Hematopoietic multipotent progenitor cell treated with erythropoietin and hydrocortisone succinate and interleukin-3 and kit ligand, for 4 days (in vitro differentiated cells): ENCODE measurements at regions not wholly inside any gene's neighbourhood (a gene's known extent, or its start where the extent isn't known, plus 50 kb on each side); places are given as distances from the start of the nearest gene placed in this dataset.
"Not testable (repeated sequence)": the region's sequence is repeated elsewhere in the genome, so short reads cannot be mapped to it uniquely, and the experiment has no call there.

Source experiments
- DNase-seq: peaks from one replicate; pipeline ENCODE4 v3.0.0-alpha.2; 2015

DNA sequence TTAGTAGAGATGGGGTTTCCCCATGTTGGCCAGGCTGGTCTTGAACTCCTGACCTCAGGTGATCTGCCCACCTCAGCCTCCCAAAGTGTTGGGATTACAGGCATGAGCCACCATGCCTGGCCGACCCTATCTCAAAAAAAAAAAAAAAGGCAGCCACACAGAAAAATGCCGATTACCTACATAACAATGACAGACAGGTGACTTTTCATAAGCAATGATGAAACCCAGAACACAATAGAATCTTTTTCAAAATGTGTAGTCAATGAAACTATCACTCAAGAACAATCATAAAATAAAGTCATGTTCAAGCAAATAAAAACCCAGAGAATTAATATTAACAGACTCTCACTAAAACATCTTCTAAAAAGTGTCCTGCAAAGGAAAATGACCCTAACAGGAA is 135.6 kb upstream of the MVB12B start:
- DNase-seq, result not testable (repeated sequence)

DNA sequence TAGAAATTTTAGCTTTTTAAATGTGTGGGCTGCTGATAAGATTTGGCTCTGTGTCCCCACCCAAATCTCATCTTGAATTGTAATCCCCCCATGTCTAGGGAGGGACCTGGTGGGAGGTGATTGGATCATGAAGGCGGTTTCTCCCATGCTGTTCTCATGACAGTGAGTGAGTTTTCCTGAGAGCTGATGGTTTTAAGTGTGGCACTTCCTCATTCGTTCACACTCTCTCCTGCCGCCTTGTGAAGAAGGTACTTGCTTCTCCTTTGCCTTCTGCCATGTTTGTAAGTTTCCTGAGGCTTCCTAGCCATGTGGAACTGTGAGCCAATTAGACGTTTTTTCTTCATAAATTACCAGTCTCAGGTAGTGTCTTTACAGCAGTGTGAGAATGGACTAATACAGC is 127.8 kb upstream of the MVB12B start:
- peak; percentile 61 for DNase-seq

DNA sequence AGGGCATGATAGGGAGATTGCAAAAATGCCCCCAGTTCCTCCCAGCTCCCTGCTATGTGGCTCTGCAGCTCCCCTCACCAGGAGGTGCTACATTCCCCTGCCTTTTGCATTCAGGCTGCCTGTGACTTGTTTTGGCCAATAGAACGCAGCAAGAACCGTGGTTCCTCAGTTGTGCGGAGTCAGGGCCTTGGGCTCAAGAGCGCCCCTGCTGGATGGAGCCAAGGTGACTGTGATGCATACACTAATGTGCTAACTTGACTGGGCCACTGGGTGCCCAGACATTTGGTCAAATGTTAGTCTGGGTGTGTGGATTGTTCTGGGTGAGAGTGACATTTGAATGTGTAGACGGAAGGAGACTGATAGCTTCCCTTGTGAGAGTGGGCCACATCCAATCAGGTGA is 123.3 kb upstream of the MVB12B start:
- DNase-seq, result no peak

DNA sequence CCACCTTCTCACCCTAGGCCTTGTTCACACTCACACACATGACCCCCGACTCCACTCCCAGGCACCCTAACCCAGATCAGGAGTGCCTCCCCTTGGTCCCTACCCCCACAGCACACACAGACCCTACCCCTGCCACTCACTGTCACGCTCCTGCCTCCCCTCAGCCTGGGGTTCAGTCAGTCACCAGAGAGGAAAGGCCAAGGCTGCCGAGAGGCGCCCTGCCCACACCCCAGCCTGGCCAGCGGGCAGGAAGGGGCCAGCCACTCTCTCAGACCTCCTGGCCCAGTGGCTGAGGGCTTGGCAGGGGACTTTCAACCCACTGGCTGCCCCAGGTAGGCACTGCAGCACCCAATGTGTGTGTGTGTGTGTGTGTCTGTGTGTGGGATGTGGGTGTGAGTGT is 122.4 kb upstream of the MVB12B start:
- no peak for DNase-seq

DNA sequence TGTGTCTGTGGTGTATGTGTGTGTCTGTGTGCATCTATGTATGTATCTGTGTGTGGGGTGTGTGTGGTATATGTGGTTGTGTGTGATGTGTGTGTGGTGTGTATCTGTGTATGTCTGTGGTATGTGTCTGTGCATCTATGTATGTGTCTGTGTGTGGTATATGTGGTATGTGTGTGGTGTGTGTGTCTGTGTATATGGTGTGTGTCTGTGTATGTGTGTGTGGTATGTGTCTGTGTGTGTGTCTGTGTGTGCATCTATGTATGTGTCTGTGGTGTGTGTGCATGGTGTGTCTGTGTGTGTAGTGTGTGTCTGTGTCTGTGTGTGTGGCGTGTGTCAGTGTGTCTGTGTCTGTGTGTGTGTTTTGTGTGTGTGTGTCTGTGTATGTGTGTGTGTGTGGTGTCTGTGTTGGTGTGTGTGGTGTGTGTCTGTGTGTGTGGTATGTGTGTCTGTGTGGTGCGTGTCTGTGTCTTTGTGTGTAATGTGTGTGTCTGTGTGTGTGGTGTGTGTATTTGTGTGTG is 121.9 kb upstream of the MVB12B start:
- DNase-seq, result no peak

DNA sequence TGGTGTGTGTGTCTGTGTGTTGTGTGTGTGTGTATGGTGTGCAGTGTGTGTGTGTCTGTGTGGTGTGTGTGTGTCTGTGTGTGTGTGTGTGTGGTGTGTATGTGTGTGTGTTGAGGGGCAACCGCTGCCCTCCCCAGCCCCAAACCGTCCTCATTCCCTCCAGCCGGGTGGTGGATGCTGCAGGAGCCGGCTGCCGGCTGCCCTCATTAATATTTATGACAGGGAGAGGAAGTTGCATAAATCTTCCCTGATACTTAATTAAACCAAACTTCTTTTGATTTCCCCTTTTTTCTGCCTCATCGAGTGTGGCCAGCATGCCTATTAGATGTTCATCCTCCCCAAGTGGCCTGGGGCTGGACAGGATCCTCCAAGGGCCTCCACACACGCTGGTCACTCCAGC is 121.4 kb upstream of the MVB12B start:
- peak; percentile 78 for DNase-seq

DNA sequence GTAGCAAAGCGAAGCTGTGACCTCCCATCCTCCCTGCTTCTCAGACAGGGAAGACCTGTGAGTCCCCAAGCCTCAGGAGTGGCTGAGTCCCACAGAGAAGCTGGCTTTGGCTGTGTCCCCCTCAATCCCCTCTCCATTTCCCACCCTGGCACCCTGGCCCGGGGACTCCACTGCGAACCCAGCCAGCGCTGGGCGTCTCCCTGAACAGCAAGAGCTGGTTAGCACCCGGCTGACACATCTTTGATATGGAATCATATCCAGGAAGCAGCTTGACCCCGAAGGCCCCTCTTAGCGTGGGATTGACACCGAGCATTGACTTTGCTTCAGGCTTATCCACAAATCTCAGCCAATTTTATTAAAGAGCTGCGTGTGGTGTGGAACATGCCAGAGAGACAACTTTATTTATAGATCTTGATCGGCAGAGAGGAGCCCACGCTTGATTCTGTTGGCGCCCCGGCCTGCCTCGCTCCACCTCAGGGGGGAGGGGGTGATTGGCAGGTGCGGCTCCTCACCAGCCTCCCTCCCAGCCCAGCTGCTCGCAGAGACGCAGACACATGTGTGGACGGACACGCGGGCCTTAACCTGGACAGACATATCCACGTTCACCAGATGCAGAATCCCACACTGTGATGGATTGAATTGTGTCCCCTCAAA is 120.7 kb upstream of the MVB12B start:
- DNase-seq, result no peak

DNA sequence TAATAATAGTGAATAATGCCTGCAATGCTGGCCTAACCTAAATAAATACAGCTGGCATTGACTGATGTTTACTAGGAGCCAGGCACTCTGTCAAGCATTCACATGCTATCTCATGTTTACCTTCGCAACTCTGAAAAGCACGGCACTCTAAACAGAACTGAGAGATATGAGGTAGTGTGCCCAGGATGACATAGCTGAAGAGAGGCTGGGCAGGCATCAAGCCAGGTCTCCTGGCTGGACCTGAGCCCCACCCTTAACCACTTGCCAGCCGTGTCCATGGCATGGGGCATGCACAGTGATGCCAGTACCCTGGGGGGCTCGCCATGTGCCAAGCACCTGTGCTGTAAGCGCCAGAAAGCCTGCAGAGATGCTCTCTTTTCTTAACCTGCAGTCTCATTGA is 119.4 kb upstream of the MVB12B start:
- DNase-seq, result no peak

DNA sequence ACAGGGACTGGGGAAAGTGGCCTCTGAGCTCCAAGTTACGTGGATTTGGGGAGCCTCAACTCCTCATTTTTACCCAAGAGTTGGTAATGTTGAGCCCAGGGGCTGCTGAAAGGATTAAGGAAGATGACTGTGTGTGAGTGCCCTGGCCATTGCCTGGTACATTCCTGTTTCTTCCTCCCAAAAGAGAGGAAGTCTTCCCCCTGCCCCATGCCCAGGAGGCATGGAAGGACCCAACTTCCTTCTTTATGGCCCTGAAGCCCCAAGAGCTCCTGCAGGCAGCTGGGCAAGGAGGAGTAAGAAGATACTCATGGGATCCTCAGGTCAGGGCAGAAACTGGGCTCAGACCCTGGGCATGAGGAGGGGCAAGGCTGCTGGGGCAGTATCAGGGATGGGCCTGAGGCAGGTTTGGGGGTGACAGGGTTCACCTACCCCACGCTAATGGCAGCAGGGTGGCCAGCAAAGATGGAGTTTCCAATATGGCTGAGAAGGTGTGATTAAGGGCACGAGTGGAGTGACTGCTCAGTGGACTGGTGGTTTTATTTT is 118.3 kb upstream of the MVB12B start:
- DNase-seq, result no peak

DNA sequence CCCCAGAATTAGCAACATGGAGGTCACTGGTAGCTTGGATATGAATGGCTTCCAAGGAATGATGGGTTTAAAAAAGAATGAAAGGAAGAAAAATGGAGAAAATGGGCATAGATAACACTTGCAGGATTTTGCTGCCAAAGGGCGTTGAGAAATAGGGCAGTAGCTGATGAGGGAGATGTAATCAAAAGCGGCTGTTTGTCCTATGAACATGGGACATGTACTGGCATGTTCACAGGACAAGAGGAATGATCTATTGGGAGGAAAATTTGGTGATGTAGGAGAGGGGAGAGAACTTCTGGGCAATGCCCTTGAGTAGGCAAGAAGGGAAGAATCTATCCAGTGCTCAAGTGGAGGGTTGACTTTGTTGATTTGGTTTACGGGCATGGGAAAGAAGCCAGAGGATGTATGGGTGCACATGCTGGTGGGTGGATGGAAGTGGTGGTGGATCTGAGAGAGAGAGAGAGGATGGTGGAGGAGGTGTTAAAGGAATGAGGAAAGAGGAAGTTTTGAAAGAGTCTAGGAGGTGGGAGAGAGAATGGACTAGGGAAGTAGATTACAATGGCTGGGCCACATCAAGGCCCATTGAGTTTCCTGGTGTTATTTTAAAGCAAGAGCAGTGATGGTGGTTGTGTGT is 115.1 kb upstream of the MVB12B start:
- DNase-seq, result no peak

DNA sequence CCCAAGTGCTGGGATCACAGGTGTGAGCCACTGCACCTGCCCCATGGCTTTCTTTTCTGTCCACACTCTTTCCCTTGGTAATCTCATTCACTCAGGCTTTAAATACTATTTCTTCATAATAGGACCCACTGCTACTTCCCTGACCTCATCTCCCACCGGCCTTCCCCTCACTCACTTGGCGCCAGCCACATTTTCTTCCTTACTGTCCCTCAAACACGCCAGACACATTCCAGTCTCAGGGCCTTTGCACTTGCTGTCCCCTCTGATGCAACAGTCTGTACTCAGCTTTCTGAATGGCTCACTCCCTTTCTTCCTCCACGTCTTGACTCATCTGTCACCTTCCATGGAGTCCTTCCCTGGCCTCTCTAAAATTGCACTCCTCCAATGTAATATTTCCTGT is 111.1 kb upstream of the MVB12B start:
- DNase-seq, result no peak

DNA sequence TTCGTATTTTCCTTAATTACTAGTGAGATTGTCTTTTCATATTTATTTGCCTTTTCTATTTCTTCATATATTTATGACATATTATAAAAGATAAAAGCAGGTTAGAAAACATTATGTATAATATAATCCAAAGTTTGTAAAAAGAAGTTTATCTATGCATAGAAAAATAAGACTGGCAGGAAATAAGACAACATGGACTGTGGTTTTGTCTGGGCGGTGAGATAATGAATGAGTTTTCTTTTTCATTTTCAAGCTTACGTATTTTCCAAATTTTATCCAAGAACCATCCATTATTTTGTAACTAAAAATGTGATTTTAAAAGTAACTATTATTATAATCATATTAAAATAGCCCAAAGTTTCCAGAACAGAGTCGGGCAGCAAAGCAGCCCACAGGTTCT is 109.8 kb upstream of the MVB12B start:
- peak; percentile 81 for DNase-seq

DNA sequence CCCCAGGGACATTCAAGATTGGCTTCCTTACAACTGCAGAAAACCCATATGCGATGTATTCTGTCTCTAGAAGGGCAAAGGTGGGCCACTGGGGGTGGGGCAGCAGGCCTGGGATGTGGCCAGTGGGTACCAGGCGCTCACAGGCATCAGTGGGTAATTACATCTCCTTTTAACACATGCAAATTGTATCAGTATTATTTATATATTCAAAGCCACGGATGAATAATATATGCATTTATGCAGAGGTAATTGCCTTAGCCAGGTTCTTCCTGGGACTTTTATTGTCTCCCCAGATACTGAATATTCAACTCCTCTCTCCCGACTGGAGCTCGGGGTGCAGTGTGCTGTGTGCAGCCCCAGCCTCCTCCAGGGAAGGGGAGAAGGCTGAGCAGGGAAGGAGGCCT is 109.4 kb upstream of the MVB12B start:
- peak; percentile 69 for DNase-seq

DNA sequence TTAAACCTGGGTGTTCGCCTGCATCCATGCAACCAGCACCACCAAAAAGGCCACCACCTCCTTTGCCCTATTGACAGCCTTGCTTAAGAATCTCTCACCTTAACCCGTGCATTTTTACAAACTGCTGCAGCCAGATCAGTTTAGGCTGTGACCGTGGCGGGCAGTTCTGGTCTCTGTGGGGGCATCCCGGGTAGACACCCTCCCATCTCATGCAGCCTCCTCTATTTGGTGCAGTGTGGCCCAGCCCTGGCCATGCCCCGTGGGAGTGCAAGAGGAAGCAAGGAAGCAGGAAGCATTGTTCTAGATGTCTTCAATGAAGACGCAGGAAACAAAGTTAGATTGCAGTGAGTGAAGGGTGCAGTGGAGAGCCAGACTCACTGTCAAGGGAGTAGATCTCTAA is 108.8 kb upstream of the MVB12B start:
- DNase-seq, result peak; percentile 40

DNA sequence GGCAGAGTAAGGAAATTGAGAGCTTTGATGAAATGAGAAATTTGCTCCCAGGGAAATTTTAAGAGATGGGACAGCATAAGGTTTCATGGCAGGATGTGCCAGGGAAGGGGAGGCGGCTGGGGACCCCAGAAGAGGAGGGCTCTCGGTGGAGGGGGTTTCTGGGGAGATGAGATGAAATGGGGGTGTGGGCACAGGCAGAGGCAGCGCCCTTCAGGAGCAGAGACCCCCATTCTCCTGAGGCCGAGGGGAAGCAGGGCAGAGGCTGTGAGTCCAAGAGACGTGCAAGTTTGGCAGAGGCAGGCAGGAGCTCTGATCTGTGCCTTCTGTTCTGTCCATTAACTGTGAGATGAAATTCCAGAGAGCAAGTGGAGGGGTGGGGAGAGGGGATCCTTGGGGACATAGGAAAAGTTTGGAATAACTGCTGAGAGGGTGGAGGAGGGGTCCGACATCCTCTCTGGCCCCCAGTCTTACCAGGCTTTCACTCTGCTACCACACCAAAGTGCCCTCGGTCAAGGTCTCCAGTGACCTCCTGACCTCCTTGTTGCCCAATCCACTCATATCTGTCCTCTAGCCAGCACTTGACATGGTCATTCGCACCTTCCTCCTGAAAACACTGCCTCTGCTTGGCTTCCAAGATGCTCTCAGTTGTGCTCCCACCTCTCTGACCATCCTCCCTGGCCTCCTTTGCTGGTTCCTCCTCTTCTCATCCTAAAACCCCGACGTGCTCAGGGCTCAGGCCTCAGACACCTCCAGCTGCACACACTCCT is 108.1 kb upstream of the MVB12B start:
- DNase-seq, result no peak

DNA sequence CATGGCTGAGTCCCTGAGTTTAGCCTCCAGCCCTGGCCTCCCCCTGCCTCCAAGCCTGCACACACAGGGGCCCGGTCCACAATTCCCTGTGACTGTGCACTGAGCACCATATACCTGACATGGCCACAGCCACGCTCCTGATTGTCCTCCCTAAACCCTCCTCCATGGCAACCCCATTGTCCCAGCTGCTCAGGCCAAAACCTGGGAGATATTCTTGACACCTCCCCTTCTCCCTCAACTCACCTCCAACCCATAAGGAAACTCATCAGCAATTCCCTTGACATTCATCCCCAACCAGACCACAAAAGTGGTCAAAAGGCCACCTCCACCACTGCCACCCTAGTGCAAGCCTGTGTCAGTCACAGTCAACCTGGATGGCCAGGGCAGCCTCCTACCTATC is 107.5 kb upstream of the MVB12B start:
- no peak for DNase-seq

DNA sequence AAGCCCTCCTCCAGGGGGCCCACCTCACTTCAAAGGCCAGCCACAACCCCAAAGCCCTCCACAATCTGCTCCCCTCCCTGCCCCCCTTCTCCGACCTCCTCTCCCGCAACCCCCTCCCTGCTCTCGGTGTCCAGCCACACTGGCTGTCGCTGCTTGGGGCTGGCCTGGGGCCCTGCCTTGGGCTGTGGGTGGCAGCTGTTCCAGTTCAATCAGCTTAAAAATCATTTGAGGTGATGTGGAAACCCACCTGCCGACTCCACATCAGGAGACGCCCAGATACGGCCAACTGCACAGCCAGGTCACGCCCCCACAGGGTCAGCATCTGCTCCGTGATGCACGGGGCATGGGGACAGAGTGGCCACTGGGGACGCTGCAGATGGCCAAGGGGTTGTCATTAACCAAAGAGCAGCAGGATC is 107.0 kb upstream of the MVB12B start:
- DNase-seq, result no peak

DNA sequence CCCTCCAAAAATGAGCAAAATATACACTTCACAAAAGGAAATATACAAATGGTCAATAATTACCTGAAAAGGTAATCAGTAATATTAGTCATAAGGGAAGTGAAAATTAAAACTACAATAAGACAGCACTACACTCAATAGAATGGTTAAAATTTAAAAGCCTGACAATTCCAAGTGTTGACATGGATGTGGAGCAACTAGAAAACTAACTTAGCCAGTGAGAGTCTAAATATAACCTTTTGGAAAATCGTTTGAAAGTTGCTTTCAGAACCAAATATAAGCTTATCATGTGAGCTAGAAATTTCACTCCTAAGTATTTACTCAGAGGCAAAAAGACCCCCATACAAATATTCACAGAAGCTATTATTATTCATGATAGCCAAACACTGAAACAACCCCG is 105.1 kb upstream of the MVB12B start:
- no peak for DNase-seq

DNA sequence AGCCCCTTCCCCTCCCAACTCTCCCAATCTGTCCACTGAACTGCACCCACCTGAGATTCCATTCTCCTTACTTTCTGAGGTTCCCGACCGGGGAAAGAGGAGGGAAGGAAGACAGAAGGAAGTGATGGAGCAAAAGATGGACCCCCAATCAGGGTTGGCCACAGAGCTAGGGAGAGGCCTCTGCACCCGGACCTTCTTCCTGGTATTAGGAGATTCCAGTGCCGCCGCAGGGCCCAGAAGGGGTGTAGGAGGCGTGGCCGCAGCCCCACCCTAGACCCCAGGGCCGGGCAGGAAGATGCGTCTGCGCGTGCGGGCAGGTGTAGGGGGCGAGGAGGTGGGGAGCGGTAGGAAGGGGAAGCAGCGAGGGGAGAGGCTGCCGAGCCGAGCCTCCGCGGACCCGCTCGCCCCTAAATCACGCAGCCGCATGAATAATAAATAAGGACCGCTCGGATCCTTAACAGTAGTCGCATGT is 104.2 kb upstream of the MVB12B start:
- no peak for DNase-seq

DNA sequence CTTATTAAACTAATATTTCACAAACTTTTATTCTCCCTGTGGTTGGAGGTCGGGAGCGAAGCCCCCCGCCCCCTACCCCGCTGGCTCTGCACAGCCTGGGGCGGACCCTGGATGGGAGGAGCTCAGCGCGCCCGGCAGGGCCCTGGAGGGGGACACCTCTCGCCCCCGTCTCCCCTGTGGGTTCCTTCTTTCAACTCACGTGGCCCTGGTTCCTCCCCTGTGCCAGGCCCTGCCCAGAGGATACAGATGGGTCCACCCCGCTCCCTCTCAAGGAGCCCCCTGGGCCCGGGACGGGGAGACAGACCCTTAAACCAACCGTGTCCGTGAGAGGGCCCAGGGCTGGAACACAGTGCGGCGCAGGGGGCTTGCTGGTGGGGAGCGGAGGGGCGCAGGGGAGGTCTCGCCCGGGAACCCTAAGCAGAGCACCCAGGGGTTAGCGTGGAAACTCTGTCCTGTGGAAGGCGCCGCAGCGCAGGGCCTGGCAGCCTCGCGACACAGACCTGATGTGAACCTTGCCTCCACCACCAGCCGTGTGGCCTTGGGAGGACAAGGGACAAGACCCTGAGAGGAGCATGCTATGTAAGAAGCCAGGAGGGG is 103.7 kb upstream of the MVB12B start:
- DNase-seq, result no peak

DNA sequence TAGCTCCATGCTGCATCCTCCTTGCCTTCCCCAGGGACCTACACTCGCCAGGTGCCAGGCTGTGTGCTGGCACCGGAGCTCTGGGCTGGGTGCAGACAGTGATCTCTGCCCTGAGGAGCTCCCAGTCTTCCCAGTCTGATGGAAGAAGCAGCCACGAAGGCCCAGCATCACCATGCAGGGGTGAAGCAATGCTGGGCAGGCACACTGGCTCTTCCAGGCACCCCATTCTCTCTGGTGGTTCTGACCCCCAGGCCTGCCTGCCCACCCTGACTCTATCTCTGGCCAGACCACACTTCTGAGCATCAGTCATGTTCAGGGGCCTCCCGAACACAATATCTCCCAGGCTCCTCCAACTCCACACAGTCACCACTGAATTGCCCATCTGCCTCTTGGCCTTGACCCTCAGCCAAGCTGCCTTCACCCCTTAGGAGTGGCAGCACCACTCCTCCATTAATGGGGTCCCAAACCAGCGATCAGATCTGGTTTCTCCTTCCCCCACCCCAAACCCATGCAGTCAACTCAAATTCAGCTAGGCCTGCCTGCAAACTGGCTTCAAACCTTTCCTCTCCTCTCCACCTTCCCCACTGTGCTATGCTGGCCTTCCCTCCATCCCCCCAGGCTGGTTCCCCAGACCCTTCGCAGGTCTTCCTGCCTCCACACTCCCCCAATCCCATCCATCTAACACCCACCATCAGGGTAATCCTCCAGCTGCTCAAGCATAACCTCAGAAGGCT is 102.7 kb upstream of the MVB12B start:
- DNase-seq, result no peak
